ENCODE measurements at regions not wholly inside any gene's neighbourhood (a gene's known extent, or its start where the extent isn't known, plus 50 kb on each side); places are given as distances from the start of the nearest gene placed in this dataset.
"Not testable (repeated sequence)": the region's sequence is repeated elsewhere in the genome, so short reads cannot be mapped to it uniquely, and the experiment has no call there.

GRCh38 chr2:47964277-47964676, 58.0 kb upstream of the FBXO11 start:
- DNase-seq (ENCODE audit: low read depth in 3 of 3): no peak

GRCh38 chr2:47964722-47965434, 58.6 kb upstream of the FBXO11 start:
- no peak for DNase-seq (ENCODE audit: low read depth in 3 of 3)

- DNase-seq (ENCODE audit: low read depth in 3 of 3): not testable (repeated sequence)
Measured at GRCh38 chr2:47976728-47977127, 70.4 kb upstream of the FBXO11 start.

- DNase-seq (ENCODE audit: low read depth in 3 of 3): no peak
Measured at GRCh38 chr2:47984041-47984440, 77.7 kb upstream of the FBXO11 start.

GRCh38 chr2:47990503-47990902, 84.2 kb upstream of the FBXO11 start:
- no peak for DNase-seq (ENCODE audit: low read depth in 3 of 3)

GRCh38 chr2:47992671-47993070, 86.4 kb upstream of the FBXO11 start:
- DNase-seq (ENCODE audit: low read depth in 3 of 3): no peak

GRCh38 chr2:47996808-47997207, 90.5 kb upstream of the FBXO11 start:
- no peak for DNase-seq (ENCODE audit: low read depth in 3 of 3)

- DNase-seq (ENCODE audit: low read depth in 3 of 3): no peak
Measured at GRCh38 chr2:47999512-47999911, 93.2 kb upstream of the FBXO11 start.

- no peak for DNase-seq (ENCODE audit: low read depth in 3 of 3)
Measured at GRCh38 chr2:48001498-48001897, 95.2 kb upstream of the FBXO11 start.

- DNase-seq (ENCODE audit: low read depth in 3 of 3): no peak
Measured at GRCh38 chr2:48006094-48006493, 99.8 kb upstream of the FBXO11 start.

GRCh38 chr2:48007699-48008268, 101.5 kb upstream of the FBXO11 start:
- DNase-seq (ENCODE audit: low read depth in 3 of 3): no peak

GRCh38 chr2:48009256-48009655, 103.0 kb upstream of the FBXO11 start:
- DNase-seq (ENCODE audit: low read depth in 3 of 3): no peak

GRCh38 chr2:48015421-48015820, 109.1 kb upstream of the FBXO11 start:
- no peak for DNase-seq (ENCODE audit: low read depth in 3 of 3)

GRCh38 chr2:48016225-48017019, 110.1 kb upstream of the FBXO11 start:
- no peak for DNase-seq (ENCODE audit: low read depth in 3 of 3)

GRCh38 chr2:48017136-48017535, 110.8 kb upstream of the FBXO11 start:
- no peak for DNase-seq (ENCODE audit: low read depth in 3 of 3)

GRCh38 chr2:48018480-48018879, 112.2 kb upstream of the FBXO11 start:
- DNase-seq (ENCODE audit: low read depth in 3 of 3): no peak

GRCh38 chr2:48026865-48027264, 120.6 kb upstream of the FBXO11 start:
- DNase-seq (ENCODE audit: low read depth in 3 of 3): no peak

GRCh38 chr2:48032765-48033164, 126.5 kb upstream of the FBXO11 start:
- no peak for DNase-seq (ENCODE audit: low read depth in 3 of 3)

- DNase-seq (ENCODE audit: low read depth in 3 of 3): no peak
Measured at GRCh38 chr2:48034295-48034694, 128.0 kb upstream of the FBXO11 start.

- DNase-seq (ENCODE audit: low read depth in 3 of 3): no peak
Measured at GRCh38 chr2:48036312-48036711, 130.0 kb upstream of the FBXO11 start.

GRCh38 chr2:48039209-48039990, 133.1 kb upstream of the FBXO11 start:
- no peak for DNase-seq (ENCODE audit: low read depth in 3 of 3)

- DNase-seq (ENCODE audit: low read depth in 3 of 3): no peak
Measured at GRCh38 chr2:48043131-48043700, 136.9 kb upstream of the FBXO11 start.

Data from stimulated activated CD4-positive, alpha-beta T cell treated with anti-CD3 and anti-CD28 coated beads, TNF-alpha, amount 100 ng/mL, for 48 hours (primary cell).